GM19372 (cell line): ENCODE measurements at regions not wholly inside any gene's neighbourhood (a gene's known extent, or its start where the extent isn't known, plus 50 kb on each side); places are given as distances from the start of the nearest gene placed in this dataset.

Experiments
- ATAC-seq: cut with Tn5 transposase; IDR thresholded peaks from one replicate; pipeline ENCODE4 v1.9.1; 2021; ENCODE audit warnings: mild to moderate bottlenecking, low read depth, moderate library complexity; ENCODE audit not compliant: unreplicated experiment

DNA sequence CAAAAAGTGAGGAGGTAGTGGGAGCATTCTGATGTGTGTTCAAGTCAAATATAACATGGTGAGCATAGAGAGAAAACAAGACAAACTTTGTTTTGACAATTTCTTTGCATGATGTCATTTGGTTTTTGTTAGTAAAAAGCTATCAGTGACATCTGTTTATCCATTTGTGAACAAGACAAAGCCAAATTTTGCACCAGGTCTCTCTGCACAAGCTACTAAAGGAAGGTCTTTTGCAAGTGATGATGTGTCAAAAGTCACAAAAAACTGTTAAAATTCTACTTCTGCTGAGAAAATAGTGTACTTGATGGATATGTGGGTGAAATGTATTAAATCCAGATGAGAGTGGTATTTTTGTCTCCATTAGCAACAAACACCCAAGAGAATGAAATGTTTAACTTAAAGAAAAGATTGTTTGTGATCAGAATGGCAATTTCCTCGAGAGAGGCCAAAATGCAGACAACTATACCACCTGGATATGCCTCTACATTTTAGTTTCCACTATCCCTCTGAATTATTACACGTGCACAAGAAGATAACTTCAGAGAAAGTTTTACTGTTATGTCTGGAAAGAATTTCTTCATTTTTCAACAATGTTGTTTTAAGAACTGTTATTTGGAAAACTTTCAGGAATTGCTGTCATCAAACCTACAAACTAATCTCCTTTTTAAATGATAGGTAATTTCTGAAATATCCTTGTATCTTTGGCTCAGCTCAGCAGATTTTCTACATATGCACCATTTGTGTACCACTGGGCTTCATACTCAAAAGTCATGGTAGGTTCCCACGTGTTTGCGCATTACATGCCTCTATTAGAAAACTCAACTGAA lies 807.4 kb upstream of the ADGRL2 start:
- no peak for ATAC-seq

DNA sequence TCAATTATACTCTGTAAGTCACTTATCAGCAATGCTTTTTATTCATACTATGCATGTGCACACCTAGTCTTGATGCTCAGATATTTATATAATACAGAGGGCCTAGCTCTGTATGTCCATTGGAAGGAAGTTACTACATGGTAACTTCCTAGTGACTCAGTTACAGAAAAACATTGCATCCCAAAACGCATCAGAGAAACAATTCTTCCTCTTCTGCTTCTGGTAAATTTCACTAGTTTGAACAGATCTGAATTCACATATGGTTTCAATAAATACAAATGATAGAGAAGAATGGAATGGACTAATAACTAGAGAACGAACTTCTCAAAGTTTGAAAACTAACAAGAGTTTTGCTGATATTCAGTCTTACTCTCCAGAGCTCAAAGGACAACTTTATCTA lies 811.3 kb upstream of the ADGRL2 start:
- no peak for ATAC-seq

DNA sequence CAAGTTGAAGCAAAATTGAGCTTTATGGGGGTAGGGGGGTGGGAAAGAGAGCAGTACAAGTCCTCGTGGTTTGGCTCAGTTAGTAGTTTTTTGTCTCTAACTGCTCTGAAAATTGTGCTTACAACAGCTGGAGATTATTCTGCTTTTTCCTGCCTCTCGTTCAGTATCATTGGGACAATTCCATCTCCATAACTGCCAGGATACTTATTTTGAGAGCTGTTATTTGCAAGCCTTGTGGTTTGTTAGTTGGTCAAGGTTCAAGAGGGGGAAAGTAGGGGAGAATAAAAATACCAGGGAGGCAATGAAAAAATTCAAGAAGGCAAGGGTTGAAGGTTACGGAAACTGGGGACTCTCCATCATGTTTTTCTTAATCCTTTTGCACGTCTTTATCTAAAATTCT lies 811.8 kb upstream of the ADGRL2 start:
- ATAC-seq: no peak

- ATAC-seq: no peak
Measured at GRCh38 chr1:80987824-80988223, 812.9 kb upstream of the ADGRL2 start.

DNA sequence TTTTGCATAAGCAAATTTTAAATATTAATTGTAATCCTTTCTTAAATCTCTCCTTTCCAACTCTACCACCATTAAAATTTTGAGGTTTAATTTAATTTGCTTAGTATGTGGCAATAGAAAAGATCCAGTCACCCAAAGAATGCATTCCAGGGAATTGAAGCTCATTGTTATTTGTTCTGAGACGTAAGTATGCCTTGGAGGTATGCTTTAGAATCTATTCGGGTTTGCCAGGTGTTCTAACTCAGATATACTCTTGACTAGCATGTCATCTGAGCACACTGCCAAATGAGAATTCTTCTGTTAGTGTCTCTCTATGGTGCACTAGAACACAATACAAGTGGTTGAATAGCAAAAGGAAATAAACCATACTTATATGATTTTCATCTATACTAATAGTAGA lies 813.6 kb upstream of the ADGRL2 start:
- ATAC-seq: no peak

DNA sequence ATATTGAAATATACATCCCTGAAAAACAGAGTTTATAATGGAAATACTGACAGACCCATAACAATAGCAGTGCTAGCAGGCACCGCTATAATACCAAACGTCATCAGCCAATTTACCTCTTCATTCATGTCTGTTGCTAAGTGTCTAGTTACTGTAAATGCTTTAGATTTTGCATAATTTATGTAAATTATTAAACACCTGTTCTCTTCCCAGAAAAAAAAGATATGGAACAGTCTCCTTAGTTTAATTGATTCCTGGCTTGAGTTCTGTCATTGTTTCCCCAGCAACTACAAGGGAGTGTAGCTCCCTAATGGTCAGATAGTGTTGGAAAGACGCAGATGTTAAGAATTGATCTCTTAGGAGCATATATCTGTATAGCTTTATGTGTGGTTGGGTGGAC lies 817.9 kb upstream of the ADGRL2 start:
- ATAC-seq: no peak

DNA sequence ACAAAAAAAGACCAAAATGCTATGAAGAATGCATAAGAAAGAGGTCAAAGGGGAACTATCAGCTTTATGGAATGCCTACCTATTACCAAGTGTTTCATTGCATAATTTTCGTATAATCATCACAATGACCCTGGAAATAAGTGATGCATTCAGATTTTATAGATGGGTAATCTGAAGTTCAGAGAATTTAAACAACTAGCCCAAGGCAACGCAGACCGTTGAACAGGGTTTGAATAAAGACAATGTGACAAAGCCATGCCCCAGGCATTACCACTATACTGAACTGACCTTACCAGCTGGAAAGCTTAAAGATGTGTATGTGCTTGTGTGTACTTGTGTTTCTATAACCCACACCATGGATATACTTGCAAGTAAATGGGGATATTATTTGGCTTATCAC lies 827.6 kb upstream of the ADGRL2 start:
- no peak for ATAC-seq

DNA sequence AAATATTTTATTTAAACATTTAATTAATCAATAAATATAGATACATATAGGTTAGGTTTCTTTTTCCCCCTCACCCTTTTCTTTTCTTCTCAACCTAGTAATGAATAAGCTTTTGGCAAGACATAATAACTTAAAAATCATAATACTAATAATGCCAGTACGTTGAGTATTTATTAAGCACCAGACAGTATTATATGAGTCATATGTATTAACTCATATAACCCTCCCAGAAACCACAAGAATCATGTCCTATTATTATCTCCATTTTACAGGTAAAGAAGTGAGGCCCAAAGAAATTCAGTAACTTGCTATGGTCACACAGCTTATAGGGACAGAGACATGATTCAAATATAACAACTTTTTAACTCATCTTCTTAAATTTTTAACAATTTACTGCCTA lies 834.5 kb upstream of the ADGRL2 start:
- no peak for ATAC-seq

- ATAC-seq: no peak
Measured at GRCh38 chr1:80962564-80962963, 838.2 kb upstream of the ADGRL2 start.

GRCh38 chr1:80961464-80962190 lies 839.1 kb upstream of the ADGRL2 start:
- ATAC-seq: no peak

- ATAC-seq: no peak
Measured at GRCh38 chr1:80933346-80933745, 867.4 kb upstream of the ADGRL2 start.

DNA sequence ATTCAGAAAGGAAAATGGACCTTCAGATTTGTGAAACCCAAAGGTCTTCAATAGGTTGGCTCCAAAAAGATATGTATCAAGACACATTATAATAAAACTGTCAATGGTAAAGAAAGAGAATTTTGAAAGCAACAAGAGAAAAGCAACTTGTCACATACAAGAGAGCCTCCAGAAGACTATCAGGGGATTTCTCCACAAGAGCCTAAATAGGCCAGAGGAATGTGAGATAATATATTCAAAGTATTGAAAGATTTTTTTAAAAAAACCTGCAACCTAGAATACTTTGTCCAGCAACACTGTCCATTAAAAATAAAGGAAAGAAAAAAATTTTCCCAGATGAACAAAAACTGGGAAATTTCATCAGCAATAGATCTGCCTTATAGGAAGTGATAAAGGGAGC lies 869.6 kb upstream of the ADGRL2 start:
- no peak for ATAC-seq

DNA sequence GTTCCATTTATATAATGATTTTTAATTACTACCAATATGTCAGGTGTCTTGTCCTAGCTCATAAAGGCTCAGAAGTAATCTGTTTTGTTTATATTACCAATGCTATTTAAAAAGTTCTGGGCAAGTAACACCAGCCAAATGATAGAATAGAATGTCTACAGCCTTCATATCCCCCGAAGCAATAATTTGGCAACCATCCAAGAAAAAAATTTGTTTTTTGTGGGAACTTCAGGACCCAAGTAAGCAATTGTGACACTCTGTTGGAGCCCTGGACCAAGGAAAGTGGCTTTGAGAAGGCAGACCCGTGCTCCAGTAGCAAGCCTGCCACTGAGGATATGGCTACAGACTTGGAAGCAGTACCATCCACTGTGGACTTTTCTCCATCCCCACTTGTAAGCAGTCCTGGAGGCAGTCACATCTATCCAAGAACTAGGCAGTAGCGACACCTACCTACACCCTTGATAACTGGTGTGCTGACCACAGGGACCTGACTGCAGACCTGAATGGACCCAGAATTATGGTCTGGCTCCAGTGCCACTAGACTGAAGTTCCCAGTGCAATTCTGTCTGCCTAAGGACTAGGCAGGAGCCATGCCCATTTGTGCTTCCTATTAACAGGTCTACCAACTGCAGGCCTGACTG lies 870.7 kb upstream of the ADGRL2 start:
- ATAC-seq: no peak

DNA sequence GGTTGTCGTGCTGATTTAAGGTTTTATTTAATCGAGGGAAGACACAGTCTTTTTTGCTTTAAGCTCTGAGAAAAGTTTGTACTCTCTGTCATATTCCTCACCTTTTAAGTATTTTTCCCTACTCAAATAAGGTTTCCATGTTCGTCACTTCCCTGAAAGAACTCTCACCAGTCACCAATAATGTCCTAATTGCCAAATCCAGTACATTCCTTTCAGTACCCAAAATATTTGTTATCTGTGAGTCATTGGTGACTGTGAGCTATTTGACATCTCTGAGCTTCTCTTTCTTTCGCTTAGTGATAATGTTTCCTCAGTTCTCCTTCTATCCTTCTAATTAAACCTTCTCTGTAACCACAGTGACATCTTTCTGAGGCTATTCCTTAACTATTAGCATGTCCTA lies 874.2 kb upstream of the ADGRL2 start:
- no peak for ATAC-seq

DNA sequence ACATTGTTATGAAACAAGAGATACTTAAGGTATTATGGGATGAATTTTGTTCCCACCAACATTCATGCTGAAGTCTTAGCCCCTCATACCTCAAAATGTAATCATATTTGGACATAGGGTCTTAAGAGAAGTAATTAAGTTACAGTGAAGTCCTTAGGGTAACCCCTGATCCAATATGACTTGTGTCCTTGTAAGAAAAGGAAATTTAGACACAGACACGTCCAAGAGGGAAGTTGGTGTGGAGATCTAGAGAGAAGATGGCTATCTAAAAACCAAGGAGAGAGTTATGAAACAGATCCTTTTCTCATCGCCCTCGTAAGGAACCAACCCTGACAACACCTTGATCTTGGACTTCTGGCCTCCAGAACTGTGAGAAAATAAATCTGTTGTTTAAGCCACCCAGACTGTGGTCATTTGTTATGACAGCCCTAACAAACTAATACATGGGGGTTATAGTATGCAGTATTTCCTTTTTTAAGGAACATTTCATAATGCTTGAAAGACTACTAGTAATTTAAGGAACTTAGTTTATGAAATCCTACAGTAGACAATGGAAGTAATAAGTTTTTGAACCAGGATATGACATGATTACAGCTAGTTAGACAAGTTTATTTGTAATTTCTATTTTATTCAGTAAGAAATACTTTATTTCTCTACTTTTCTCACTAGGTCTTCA lies 875.5 kb upstream of the ADGRL2 start:
- no peak for ATAC-seq

- ATAC-seq: no peak
Measured at GRCh38 chr1:80924290-80924689, 876.4 kb upstream of the ADGRL2 start.

GRCh38 chr1:80922906-80923305 lies 877.8 kb upstream of the ADGRL2 start:
- ATAC-seq: no peak

GRCh38 chr1:80919426-80919825 lies 881.3 kb upstream of the ADGRL2 start:
- no peak for ATAC-seq

DNA sequence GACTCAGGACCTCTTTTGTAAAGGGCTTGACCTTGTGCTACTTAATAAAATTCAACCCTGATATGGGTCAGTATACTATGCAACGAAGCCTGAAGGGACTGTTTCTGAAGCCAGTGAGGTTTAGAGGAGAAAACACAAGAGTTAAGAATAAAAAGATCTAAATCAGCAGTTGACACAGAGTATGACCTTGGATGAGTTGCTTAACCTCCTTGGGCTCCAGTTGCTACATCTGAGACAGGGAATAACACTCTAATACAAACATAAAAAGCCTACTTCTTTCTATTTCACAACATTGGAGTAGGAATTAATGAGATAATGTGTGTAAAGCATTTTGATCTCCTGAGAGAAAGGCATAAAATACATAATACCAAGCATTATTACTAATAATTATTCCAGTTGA lies 882.4 kb upstream of the ADGRL2 start:
- no peak for ATAC-seq

- no peak for ATAC-seq
Measured at GRCh38 chr1:80917826-80918225, 882.9 kb upstream of the ADGRL2 start.

DNA sequence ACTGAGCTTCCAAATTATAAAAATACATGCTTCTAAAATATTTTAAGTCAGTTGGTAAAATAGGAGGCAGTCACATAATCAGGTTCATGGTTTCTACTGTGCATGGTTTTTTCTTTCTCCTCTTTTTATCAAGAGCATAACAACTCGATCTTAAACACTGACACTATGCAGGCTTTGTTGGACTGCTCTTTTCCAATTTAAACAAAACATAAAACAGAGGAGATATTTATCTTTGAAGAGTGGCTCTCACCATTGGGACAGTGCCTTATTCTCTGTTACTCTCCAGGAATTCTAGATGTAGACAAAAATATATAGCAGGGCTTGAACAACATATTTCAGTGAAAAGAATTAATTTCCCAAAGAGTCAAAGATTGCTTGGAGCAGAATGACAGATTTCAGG lies 883.5 kb upstream of the ADGRL2 start:
- no peak for ATAC-seq
